GM13977 (cell line): ENCODE measurements at regions not wholly inside any gene's neighbourhood (a gene's known extent, or its start where the extent isn't known, plus 50 kb on each side); places are given as distances from the start of the nearest gene placed in this dataset.

Experiments
- DNase-seq: peaks from one replicate; pipeline ENCODE4 v3.0.0; 2012; ENCODE audit warnings: low spot score
- in situ Hi-C: fragments of 300-500 bp; cut with MboI; formaldehyde crosslinking; loops from one replicate; pipeline ENCODE4 v1.12.0; 2022; ENCODE audit warnings: low sequenced_read_pairs, low pct_unique_long_range_greater_than_20kb, mixed read lengths, inconsistent platforms; ENCODE audit not compliant: unreplicated experiment
- TF ChIP-seq, protein P1 (sequence below): IDR thresholded peaks from 2 replicates; pipeline ENCODE4 v1.5.1; 2012; ENCODE audit warnings: mild to moderate bottlenecking, control low read depth; ENCODE audit not compliant: insufficient read depth; ENCODE audit errors: extremely low read depth, missing control alignments

DNA sequence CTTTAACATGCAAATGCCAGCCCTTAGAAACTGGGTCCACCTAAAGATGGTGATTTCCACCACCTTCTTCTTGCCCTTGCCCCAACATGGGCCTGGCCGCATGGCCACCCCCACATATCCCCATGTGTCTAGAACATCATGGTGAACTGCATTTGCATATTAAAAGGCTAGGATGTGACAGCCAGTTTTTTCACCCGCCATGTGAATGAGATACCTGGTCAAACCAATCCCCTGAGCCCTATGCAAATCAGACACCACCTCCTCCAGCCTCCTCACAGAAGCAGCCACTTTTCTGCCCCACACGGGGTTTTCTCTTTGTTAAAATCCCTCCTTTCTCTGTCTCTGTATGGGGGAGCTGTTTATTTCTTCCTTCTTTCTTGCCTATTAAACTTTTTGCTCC lies 1322.5 kb downstream of the FSCB start:
- no peak for DNase-seq
- in situ Hi-C loops, result no loop called here
- TF ChIP-seq, protein P1, sequence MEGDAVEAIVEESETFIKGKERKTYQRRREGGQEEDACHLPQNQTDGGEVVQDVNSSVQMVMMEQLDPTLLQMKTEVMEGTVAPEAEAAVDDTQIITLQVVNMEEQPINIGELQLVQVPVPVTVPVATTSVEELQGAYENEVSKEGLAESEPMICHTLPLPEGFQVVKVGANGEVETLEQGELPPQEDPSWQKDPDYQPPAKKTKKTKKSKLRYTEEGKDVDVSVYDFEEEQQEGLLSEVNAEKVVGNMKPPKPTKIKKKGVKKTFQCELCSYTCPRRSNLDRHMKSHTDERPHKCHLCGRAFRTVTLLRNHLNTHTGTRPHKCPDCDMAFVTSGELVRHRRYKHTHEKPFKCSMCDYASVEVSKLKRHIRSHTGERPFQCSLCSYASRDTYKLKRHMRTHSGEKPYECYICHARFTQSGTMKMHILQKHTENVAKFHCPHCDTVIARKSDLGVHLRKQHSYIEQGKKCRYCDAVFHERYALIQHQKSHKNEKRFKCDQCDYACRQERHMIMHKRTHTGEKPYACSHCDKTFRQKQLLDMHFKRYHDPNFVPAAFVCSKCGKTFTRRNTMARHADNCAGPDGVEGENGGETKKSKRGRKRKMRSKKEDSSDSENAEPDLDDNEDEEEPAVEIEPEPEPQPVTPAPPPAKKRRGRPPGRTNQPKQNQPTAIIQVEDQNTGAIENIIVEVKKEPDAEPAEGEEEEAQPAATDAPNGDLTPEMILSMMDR, result no peak

DNA sequence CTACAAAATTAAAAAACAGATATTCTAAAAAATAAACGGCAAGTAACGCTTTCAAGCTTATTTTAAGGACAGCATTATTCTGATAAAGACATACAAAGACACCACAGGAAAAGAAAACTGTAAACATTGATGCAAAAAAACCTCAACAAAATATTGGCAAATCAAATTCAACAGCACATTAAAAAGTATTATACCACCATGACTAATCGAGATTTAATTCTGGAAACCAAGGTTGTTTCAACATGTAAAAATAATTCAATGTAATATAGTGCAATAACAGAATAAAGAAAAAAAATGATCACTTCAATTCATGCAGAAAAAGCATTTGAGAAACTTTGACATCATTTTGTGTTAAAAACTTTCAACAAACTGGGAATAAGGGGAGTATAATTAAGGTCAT lies 1323.2 kb downstream of the FSCB start:
- in situ Hi-C loops, result no loop called here
- TF ChIP-seq, protein P1, result no peak
- no peak for DNase-seq

DNA sequence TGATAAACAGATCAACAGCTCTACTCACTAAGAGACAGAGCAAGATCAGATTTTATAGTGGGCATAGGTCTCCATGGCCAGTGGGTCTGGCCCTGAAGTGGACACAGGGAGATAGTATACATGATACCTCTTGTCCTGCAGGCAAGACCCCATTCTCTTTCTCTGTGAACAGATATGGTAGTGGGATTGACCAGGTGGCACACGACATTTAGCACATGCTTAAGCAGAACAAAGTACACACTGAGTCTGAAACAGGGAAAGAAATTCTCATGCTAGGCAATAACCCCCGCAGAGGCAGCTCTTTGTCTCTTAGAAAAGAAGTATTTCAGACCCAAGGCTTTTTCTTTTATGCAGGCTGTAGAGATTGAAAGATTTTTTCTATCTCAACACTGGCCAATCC lies 1331.2 kb downstream of the FSCB start:
- TF ChIP-seq, protein P1, result no peak
- in situ Hi-C loops, result no loop called here
- no peak for DNase-seq

DNA sequence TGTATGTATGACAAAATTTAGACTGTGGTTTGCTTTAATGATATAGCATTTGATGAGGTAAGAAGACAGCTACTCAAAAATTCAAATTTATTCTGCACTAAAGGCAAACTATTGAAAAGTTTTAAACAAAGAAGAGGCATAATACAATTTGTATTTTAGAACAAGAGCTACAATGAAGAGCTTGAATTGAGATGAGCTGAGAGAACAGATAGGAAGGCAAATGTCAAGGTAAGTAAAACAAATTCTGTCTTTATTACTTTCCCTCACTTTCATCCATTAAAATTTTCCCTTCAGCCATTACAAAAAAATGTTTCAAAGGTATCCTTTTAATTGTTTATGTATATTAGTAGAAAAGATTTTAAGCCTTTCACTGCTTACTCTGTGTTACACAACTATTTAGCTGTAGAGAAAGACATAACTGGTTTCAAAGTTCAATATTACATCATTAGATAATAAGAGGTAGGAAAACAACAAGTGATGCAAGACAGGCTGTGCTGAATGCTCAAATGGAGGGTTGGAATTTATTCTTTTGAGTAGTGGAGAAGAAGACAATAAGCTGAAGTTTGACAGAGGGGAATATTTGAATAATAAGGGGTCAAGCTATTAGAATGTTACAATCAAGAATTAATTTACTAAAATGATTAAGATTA lies 1334.1 kb downstream of the FSCB start:
- DNase-seq, result no peak
- in situ Hi-C loops, result no loop called here
- TF ChIP-seq, protein P1, result no peak

DNA sequence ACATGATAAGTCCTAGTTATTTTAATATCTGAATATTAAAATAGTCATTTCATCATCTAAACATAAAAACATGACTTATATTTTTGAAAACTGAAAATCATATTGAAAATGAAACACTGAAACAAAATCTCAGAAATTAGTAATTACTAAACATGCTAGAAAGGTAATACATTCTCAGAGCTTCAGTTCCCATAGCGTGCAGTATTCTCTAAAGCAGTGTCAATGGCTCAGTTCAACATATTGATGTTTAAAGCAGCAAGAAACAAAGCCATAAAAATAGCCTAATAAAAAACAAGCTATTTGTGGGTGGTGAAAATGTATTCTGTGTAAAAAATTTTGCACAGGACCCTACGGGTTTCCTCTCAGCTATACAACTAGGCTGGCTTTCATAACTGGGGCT lies 1337.4 kb downstream of the FSCB start:
- no peak for DNase-seq
- TF ChIP-seq, protein P1, result no peak
- in situ Hi-C loops, result no loop called here

DNA sequence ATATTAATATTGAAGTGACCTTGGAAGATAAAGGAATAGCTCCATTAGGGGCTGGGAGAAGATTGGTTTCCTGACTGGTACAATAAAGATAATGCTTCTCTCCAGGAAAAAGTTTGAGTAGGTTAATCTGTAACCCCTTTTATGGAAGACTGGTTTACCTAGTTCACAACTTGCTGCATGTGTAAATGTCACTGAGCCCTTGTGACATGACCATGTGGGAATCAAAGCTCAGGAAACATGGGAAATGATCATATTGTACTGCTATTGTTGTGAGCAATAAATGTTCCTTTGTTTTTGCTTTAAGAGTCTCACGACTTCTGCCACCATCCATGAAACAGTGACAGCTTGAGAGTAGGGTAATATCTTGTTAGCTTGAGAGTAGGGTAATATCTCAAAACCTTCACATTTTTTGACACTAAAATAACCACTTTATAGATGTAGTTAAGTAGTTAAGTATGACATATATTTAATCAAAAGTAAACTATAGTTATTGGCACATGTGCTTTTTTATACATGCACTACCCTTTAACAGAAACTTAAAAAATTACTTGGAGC lies 1338.6 kb downstream of the FSCB start:
- TF ChIP-seq, protein P1, result no peak
- in situ Hi-C loops, result no loop called here
- no peak for DNase-seq
